GM23338 (cell line): ENCODE measurements at regions not wholly inside any gene's neighbourhood (a gene's known extent, or its start where the extent isn't known, plus 50 kb on each side); places are given as distances from the start of the nearest gene placed in this dataset.

Source experiments
- ATAC-seq: fragments of 200-7000 bp; cut with Tn5 transposase; 3 replicates; pipeline ENCODE4 v1.9.1; 2020
- DNase-seq: peaks from one replicate; pipeline ENCODE4 v3.0.0-alpha.2; 2015; ENCODE audit warnings: low spot score
- H2AFZ ChIP-seq: fragments of 200-600 bp; sonication (generic); 2 replicates; pipeline ENCODE4 v1.8.0; 2016; ENCODE audit warnings: antibody characterized with exemption, mild to moderate bottlenecking, moderate library complexity
- H3F3A ChIP-seq: fragments of 200-600 bp; sonication (generic); replicated peaks from 2 replicates; pipeline ENCODE4 v1.8.0; 2017; ENCODE audit warnings: antibody characterized with exemption, mixed run types, low read depth
- H3K27ac ChIP-seq: fragments of 200-600 bp; sonication (generic); 2 replicates; pipeline ENCODE4 v1.6.1; 2016; ENCODE audit warnings: low read depth
- H3K27me3 ChIP-seq: fragments of 200-600 bp; sonication (generic); 2 replicates; pipeline ENCODE4 v1.8.0; 2016; ENCODE audit warnings: mild to moderate bottlenecking, mixed run types, moderate library complexity; ENCODE audit not compliant: insufficient read depth
- H3K36me3 ChIP-seq: fragments of 200-600 bp; sonication (generic); 2 replicates; pipeline ENCODE4 v1.8.0; 2016; ENCODE audit warnings: mild to moderate bottlenecking; ENCODE audit not compliant: insufficient read depth
- H3K4me1 ChIP-seq: fragments of 200-600 bp; sonication (generic); 2 replicates; pipeline ENCODE4 v1.8.0; 2016; ENCODE audit warnings: mild to moderate bottlenecking, moderate library complexity; ENCODE audit not compliant: insufficient read depth
- H3K4me2 ChIP-seq: fragments of 200-600 bp; sonication (generic); 2 replicates; pipeline ENCODE4 v1.7.1; 2017; ENCODE audit warnings: mixed run types
- H3K4me3 ChIP-seq: fragments of 200-600 bp; sonication (generic); 2 replicates; pipeline ENCODE4 v1.6.1; 2016; ENCODE audit warnings: mixed run types
- H3K79me2 ChIP-seq: fragments of 200-600 bp; sonication (generic); replicated peaks from 2 replicates; pipeline ENCODE4 v1.8.0; 2017; ENCODE audit warnings: mild to moderate bottlenecking; ENCODE audit not compliant: insufficient read depth
- H3K9me2 ChIP-seq: fragments of 200-600 bp; sonication (generic); 2 replicates; pipeline ENCODE4 v1.8.0; 2017; ENCODE audit not compliant: insufficient read depth
- H4K20me1 ChIP-seq: fragments of 200-600 bp; sonication (generic); replicated peaks from 2 replicates; pipeline ENCODE4 v1.8.0; 2017; ENCODE audit warnings: mild to moderate bottlenecking; ENCODE audit not compliant: insufficient read depth
- H3K27ac Mint-ChIP-seq: 2 replicates; pipeline ENCODE4 v1.8.0; 2020; ENCODE audit warnings: inconsistent platforms, mild to moderate bottlenecking, moderate library complexity, mixed read lengths
- H3K27me3 Mint-ChIP-seq: 3 replicates; pipeline ENCODE4 v1.8.0; 2022; ENCODE audit warnings: low read depth, mild to moderate bottlenecking, moderate library complexity, mixed read lengths, inconsistent platforms; ENCODE audit not compliant: insufficient read depth, poor library complexity
- H3K36me3 Mint-ChIP-seq: 3 replicates; pipeline ENCODE4 v1.8.0; 2021; ENCODE audit warnings: low read depth, mild to moderate bottlenecking, inconsistent platforms, moderate library complexity, mixed read lengths
- H3K4me1 Mint-ChIP-seq: 3 replicates; pipeline ENCODE4 v1.8.0; 2020; ENCODE audit warnings: mild to moderate bottlenecking, inconsistent platforms, mixed read lengths
- H3K4me3 Mint-ChIP-seq: 3 replicates; pipeline ENCODE4 v1.8.0; 2021; ENCODE audit warnings: moderate library complexity, mild to moderate bottlenecking, inconsistent platforms, mixed read lengths
- H3K9me3 Mint-ChIP-seq: 3 replicates; pipeline ENCODE4 v1.8.0; 2020; ENCODE audit warnings: moderate library complexity, mild to moderate bottlenecking, inconsistent platforms, mixed read lengths
- CREB1 ChIP-seq: fragments of 250-450 bp; sonication (Bioruptor Pico); IDR thresholded peaks from 2 replicates; pipeline ENCODE4 v1.5.0; 2020; ENCODE audit warnings: low read depth, mild to moderate bottlenecking, moderate library complexity
- CTCF ChIP-seq, 2 experiments: fragments of 200-600 bp in 1 of 2; sonication (generic) in 1 of 2; conservative IDR thresholded peaks; 2 replicates each; pipeline versions ENCODE4 v1.5.1 to v1.6.1; 2016 to 2017; ENCODE audit warnings: antibody characterized with exemption in 2 of 2, low read depth in 2 of 2, mild to moderate bottlenecking in 2 of 2, moderate library complexity in 1 of 2
- ETS1 ChIP-seq: IDR thresholded peaks from 2 replicates; pipeline ENCODE4 v1.6.1; 2016; ENCODE audit warnings: antibody characterized with exemption
- EZH2 ChIP-seq: fragments of 200-600 bp; sonication (generic); IDR thresholded peaks from one replicate; pipeline ENCODE4 v1.8.0; 2017; ENCODE audit warnings: antibody characterized with exemption, mild to moderate bottlenecking, low read depth; ENCODE audit not compliant: unreplicated experiment
- EZH2phosphoT487 ChIP-seq: fragments of 200-600 bp; sonication (generic); IDR thresholded peaks from one replicate; pipeline ENCODE4 v1.8.1; 2018; ENCODE audit warnings: antibody characterized with exemption; ENCODE audit not compliant: unreplicated experiment
- JUNB ChIP-seq: IDR thresholded peaks from one replicate; pipeline ENCODE4 v1.6.1; 2016; ENCODE audit warnings: antibody characterized with exemption; ENCODE audit not compliant: unreplicated experiment
- NANOG ChIP-seq: IDR thresholded peaks from 2 replicates; pipeline ENCODE4 v1.6.1; 2016; ENCODE audit warnings: antibody characterized with exemption, borderline replicate concordance
- POLR2AphosphoS5 ChIP-seq: IDR thresholded peaks from 2 replicates; pipeline ENCODE4 v1.6.1; 2016; ENCODE audit warnings: antibody characterized with exemption, low read depth
- REST ChIP-seq: IDR thresholded peaks from one replicate; pipeline ENCODE4 v1.6.1; 2018; ENCODE audit warnings: antibody characterized with exemption; ENCODE audit not compliant: unreplicated experiment
- STAT1 ChIP-seq: IDR thresholded peaks from one replicate; pipeline ENCODE4 v1.6.1; 2016; ENCODE audit warnings: antibody characterized with exemption; ENCODE audit not compliant: unreplicated experiment
- ZNF114 ChIP-seq: fragments of 250-450 bp; sonication (Bioruptor Pico); IDR thresholded peaks from 2 replicates; pipeline ENCODE4 v1.5.0; 2020; ENCODE audit warnings: mild to moderate bottlenecking, moderate library complexity
- ZNF331 ChIP-seq: fragments of 250-450 bp; sonication (Bioruptor Pico); IDR thresholded peaks from 2 replicates; pipeline ENCODE4 v1.5.0; 2020; ENCODE audit warnings: low read depth, mild to moderate bottlenecking, moderate library complexity
- ZNF462 ChIP-seq: fragments of 250-450 bp; sonication (Bioruptor Pico); IDR thresholded peaks from 2 replicates; pipeline ENCODE4 v1.5.0; 2020; ENCODE audit warnings: mild to moderate bottlenecking, moderate library complexity

GRCh38 chr11:24163841-24164240 lies 333.0 kb upstream of the LUZP2 start:
- Histone ChIP-seq H3K27ac (no peak overlapping the region), H2AFZ (no peak overlapping the region), H3K27me3 (no peaks in the 10 kb centered on the region), H3K4me1 (no peaks in the 10 kb centered on the region; the same call in 1 of the 2 replicates), H4K20me1 (no peaks in the 10 kb centered on the region), H3K79me2 (no peaks in the 10 kb centered on the region), H3F3A (no peaks in the 10 kb centered on the region), H3K9me2 (no peaks in the 10 kb centered on the region; the same call in 1 of the 2 replicates), H3K4me3 (no peak overlapping the region), H3K36me3 (no peaks in the 10 kb centered on the region), H3K4me2 (no peak overlapping the region)
- no peaks in the 10 kb centered on the region for H3K4me1 Mint-ChIP-seq
- H3K27ac Mint-ChIP-seq: no peak overlapping the region
- ATAC-seq (no peak), DNase-seq (no peak)
- H3K9me3 Mint-ChIP-seq: no peaks in the 10 kb centered on the region
- no peak overlapping the region for H3K4me3 Mint-ChIP-seq
- TF ChIP-seq ETS1: no peak
- TF ChIP-seq POLR2AphosphoS5: no peak
- TF ChIP-seq ZNF331 (CRISPR knock-in tag): no peak
- TF ChIP-seq CREB1 (CRISPR knock-in tag): no peak
- TF ChIP-seq CTCF (conservative IDR thresholded peaks at IDR 0.05; ENCODE audit: low read depth in 2 of 2): no peak
- no peak for TF ChIP-seq ZNF114 (CRISPR knock-in tag)
- TF ChIP-seq ZNF462 (CRISPR knock-in tag): no peak
- TF ChIP-seq REST: no peak
- no peak for TF ChIP-seq EZH2
- no peak for TF ChIP-seq STAT1
- no peak for TF ChIP-seq EZH2phosphoT487
- no peak for TF ChIP-seq JUNB
- TF ChIP-seq NANOG: no peak
- no peaks in the 10 kb centered on the region for H3K27me3 Mint-ChIP-seq
- no peaks in the 10 kb centered on the region for H3K36me3 Mint-ChIP-seq
